NCI-H2081 treated with DMSO at 0.1 percent for 48 hours (cell line): ENCODE measurements at regions not wholly inside any gene's neighbourhood (a gene's known extent, or its start where the extent isn't known, plus 50 kb on each side); places are given as distances from the start of the nearest gene placed in this dataset.

ENCODE experiments used
- DNase-seq: peaks from one replicate; lab custom pipeline; 2025; lab: John Stamatoyannopoulos, UW

DNA sequence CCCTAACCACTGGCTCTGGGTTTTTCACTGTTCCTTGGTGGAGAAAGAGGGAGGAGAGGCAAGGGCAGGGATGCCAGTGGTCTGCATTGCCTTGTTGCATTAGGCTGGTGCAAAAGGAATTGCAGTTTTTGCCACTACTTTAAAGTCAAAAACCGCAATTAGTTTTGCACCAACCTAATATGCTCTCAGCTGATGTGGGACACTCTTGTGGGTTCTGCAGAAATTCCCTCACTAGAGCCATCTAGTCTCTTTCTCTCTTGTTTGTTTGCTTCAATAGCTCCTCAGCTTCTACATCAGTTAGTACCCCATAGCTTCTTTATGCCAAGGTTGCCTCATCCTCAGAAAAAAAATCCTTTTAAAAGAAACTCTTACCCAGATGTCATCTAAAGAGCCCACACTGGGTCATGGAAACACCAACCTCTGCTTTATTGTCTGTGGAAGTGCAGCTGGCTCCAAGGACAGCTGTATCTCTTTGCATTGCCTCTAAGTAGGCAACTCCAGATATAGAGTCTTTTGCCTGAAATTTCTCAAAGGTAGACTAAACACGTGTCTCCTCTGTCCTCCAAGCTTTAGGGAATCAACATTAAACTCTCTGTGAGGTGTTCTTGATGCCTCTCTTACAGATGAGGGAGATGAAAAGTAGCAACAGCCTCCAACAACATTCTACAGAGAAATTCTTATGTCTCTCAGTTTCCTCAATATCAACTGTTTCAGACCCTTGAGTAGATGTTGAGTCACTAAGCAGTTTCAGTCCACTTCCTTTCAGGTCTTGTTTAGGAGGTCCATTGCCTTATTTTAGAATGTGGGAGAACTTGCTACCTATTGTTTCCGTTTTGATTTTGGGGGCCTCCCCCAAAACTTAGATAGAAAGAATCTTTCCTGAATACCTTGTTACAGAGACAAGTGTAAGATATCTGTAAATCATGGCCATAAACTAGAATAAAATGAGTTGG is 84.9 kb upstream of the MEF2C start:
- DNase-seq: no peak

GRCh38 chr5:88964831-88965230 is 81.8 kb upstream of the MEF2C start:
- DNase-seq: no peak

DNA sequence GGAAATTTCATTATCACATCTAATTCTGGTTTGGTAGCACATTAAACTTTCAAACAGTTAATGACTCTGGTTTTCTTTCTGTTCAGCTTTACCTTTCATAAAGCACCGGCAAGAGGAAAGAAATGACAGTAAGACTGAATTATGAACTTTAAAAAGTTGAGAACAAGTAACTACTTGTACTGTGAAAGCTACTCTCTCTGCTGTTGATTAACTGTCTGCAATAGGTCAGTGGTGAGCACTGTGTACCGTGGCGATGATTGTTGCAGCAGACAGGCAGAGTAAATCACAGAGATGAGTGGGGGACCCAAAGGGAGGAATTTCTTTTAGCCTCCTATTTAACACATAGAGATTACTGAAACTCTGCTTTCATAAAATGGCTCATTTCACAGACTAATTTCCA is 74.0 kb upstream of the MEF2C start:
- DNase-seq: no peak

GRCh38 chr5:88956416-88956815 is 73.4 kb upstream of the MEF2C start:
- no peak for DNase-seq

DNA sequence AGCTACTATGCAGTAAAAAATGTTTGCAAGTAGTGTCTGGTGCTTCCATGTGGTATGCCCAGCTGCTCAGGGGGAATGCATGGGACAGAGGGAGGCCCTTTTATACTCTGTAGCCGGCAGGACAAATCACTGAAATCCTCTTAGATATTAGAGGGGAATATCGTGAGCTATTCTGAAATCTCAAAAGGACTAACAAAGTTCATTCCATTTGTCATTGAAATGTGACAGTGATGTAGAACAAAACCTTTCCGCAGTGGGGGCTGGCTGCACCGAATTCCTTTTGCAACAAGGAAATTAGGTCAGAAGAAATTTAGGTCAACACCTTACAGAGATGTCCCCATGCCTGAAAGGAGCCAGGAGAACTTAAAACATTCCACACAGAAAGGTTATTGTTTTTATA is 72.4 kb upstream of the MEF2C start:
- DNase-seq: no peak

DNA sequence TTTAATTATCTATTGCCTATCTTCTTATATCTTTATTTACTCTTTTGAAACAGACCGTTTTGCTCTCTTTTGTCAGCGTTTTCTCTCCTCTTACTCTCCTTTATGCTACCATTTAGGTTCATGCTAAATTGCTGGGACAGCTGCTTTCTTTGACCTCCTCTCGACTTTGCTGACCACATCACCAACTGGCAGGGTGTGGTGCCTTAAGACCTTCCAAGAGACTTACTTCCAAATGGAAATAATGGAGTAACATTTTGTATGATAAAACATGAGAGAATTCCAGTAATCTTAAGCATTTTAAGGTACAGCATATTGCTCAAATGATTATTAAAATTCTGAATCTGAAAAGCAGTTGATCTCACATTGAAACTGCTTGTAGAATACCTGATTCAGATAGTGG is 71.5 kb upstream of the MEF2C start:
- DNase-seq: no peak

- DNase-seq: no peak
Measured at GRCh38 chr5:88952996-88953643, 70.1 kb upstream of the MEF2C start.

GRCh38 chr5:88952344-88952743 is 69.4 kb upstream of the MEF2C start:
- peak; percentile 41 for DNase-seq

- no peak for DNase-seq
Measured at GRCh38 chr5:88951457-88951856, 68.5 kb upstream of the MEF2C start.

GRCh38 chr5:88948746-88949600 is 66.0 kb upstream of the MEF2C start:
- DNase-seq: no peak

DNA sequence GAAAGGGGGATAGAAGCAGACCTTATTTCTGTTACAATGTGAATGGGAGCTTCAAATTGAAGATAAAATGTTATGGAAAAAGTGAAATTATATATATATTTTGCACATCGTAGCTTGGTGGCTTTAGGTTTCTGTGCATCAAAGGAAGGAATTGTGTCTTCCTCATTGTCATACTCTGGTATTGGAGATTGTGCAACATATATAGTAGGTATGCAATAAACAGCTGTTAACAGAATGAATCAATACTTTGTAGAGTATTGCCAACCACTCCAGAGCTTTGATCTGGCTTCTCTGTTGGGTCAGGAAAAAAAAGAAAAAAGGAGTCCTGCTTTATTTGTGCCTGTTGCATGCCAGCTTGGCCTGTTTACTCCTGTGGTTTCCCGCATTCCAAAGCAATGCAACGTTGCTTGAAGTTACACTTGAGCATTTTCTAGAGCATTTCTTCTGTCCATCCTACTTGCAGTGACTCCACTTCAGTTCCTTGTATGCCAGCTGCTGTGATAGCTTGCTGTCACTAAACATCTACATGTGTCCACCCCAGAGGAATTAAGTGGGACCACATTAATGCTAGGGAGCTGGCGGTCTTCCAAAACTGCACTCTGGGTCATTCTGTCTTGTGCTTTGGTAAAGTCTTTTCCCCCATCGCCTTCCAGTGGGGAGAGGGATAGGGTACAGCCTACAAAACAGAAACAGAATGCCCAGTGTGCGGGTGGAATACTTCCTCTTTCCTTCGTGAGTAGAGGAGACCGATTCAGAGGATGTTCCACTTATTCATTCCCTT is 62.0 kb upstream of the MEF2C start:
- no peak for DNase-seq

DNA sequence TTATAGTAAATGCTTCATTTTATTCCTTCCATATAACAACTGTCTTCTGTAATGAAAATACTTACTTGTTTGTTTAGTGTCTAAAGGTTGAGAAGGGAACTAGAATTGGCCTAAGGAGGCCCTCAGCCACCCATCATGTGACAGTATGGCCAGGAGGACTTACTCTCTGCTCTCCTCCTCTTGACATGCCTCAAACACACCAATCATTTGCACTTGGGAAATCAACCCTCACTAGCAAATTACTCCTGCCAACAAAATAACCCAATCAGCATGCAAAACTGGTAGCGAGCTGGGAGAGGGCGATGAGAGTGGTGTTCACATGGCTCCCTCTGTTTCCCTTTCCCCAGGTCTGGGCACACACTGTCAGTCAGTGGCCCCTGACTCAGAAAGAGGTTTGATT is 58.6 kb upstream of the MEF2C start:
- DNase-seq: no peak

DNA sequence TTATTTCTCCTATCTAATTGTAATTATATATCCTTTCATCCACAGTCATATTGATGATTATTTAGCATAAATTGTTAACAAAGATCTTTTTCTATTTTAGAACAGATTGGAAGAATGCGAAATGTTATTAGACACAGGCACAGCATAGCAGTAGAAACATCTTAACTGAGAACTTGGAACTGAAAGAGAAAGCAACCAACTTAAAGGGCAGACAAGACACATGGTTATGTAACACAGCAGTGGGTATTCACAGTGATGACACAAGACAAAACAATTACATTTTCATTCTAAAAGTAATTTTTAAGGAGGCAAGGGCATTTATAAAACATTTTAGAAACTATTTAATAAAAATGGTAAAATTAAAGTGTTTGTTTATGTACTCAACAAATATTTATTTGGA is 57.7 kb upstream of the MEF2C start:
- no peak for DNase-seq

DNA sequence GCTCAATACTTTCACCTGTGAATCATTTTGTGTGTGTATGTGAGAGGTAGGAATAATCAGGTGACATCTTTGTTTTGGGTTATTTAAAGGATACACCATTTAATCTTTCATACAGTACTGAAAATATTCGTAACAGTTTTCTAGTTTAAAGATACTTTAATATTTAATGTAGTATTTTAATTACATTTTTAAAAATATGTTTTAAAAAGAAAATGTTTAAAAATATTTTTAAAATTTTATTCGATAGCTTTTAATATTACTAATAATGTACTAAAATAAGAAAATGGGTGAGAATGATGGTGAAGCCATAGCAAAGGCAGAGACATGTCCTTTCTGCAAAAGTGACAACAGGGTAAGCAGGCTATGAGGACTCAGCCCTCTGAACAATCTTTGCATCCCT is 56.3 kb upstream of the MEF2C start:
- no peak for DNase-seq

DNA sequence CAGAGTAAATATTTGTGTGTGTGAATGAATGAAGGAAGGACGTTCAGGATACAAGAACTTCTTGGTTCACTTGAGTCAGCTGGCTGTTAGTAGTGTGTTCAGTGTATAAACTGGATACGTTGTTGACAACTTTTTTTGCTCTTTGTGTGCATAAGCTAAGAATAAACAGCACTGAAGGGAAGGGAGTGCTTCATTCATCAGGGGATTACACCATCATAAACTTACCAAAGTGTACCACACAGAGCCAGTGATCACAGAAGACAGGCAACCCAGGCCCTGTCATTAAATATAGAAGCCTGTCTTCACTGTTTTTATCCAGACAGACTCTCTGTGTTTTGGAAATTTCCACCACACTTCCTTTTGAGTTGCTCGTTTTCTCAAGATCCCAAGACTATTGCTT is 55.5 kb upstream of the MEF2C start:
- no peak for DNase-seq

DNA sequence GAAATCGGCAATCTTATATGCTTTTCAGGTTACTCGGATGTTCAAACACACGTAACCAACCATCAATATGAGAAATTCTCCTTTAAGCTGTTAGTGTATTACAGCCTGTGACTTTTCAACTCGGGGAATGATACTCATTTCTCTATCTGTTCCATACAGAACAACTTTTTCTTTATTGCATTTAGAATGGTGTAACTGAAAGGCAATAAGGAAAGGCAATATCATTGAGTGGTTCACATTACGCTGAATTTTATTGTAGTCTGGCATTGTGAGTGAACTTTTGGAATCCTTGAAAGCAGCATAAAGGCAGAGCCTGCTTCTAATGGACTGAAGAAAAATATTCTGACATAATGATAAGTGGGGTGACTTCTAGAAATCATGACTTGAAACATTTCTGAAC is 54.4 kb upstream of the MEF2C start:
- no peak for DNase-seq

GRCh38 chr5:88934439-88934838 is 51.5 kb upstream of the MEF2C start:
- DNase-seq: no peak
